ENCODE measurements at regions not wholly inside any gene's neighbourhood (a gene's known extent, or its start where the extent isn't known, plus 50 kb on each side); places are given as distances from the start of the nearest gene placed in this dataset.

DNA sequence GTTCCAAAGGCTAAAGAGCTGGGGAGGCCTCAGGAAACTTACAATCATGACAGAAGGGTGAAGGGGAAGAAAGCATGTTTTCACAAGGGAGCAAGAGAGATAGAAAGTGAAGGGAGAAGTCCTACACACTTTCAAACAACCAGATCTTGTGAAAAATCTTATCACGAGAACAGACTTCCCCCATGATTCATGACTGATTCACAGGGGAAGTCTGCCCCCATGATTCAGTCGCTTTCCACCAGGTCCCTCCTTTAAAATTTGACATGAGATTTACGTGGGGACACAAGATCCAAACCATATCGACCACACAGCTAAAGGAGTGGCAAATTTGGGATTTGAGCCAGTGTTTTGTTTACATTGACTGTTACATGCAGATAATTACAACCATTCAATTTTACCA is 971.1 kb upstream of the HS3ST1 start:
- TF ChIP-seq, protein P1, sequence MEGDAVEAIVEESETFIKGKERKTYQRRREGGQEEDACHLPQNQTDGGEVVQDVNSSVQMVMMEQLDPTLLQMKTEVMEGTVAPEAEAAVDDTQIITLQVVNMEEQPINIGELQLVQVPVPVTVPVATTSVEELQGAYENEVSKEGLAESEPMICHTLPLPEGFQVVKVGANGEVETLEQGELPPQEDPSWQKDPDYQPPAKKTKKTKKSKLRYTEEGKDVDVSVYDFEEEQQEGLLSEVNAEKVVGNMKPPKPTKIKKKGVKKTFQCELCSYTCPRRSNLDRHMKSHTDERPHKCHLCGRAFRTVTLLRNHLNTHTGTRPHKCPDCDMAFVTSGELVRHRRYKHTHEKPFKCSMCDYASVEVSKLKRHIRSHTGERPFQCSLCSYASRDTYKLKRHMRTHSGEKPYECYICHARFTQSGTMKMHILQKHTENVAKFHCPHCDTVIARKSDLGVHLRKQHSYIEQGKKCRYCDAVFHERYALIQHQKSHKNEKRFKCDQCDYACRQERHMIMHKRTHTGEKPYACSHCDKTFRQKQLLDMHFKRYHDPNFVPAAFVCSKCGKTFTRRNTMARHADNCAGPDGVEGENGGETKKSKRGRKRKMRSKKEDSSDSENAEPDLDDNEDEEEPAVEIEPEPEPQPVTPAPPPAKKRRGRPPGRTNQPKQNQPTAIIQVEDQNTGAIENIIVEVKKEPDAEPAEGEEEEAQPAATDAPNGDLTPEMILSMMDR (IDR thresholded peaks at IDR 0.05 in 2 of 3, conservative IDR thresholded peaks at IDR 0.05 in 1 of 3; ENCODE audit: insufficient read depth in 2 of 3, low read depth in 1 of 3, low read length in 3 of 3) = no peak
- TF ChIP-seq, protein P2, sequence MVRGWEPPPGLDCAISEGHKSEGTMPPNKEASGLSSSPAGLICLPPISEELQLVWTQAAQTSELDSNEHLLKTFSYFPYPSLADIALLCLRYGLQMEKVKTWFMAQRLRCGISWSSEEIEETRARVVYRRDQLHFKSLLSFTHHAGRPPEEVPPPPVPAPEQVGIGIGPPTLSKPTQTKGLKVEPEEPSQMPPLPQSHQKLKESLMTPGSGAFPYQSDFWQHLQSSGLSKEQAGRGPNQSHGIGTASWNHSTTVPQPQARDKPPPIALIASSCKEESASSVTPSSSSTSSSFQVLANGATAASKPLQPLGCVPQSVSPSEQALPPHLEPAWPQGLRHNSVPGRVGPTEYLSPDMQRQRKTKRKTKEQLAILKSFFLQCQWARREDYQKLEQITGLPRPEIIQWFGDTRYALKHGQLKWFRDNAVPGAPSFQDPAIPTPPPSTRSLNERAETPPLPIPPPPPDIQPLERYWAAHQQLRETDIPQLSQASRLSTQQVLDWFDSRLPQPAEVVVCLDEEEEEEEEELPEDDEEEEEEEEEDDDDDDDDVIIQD (CRISPR knock-in tag; IDR thresholded peaks at IDR 0.05) = no peak
- no peak for TF ChIP-seq TAF1 (IDR thresholded peaks at IDR 0.05; ENCODE audit: control insufficient read depth, extremely low read depth, insufficient read depth, low read length, severe bottlenecking)
- TF ChIP-seq CREB1 (IDR thresholded peaks at IDR 0.05) = no peak
- no peak for TF ChIP-seq CREB1 (CRISPR knock-in tag; IDR thresholded peaks at IDR 0.05)
- TF ChIP-seq, protein P3, sequence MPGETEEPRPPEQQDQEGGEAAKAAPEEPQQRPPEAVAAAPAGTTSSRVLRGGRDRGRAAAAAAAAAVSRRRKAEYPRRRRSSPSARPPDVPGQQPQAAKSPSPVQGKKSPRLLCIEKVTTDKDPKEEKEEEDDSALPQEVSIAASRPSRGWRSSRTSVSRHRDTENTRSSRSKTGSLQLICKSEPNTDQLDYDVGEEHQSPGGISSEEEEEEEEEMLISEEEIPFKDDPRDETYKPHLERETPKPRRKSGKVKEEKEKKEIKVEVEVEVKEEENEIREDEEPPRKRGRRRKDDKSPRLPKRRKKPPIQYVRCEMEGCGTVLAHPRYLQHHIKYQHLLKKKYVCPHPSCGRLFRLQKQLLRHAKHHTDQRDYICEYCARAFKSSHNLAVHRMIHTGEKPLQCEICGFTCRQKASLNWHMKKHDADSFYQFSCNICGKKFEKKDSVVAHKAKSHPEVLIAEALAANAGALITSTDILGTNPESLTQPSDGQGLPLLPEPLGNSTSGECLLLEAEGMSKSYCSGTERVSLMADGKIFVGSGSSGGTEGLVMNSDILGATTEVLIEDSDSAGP (CRISPR knock-in tag; IDR thresholded peaks at IDR 0.05) = no peak
- TF ChIP-seq ZEB2 (IDR thresholded peaks at IDR 0.05) = no peak
- no peak for TF ChIP-seq EHMT2 (IDR thresholded peaks at IDR 0.05)
- TF ChIP-seq POLR2A (conservative IDR thresholded peaks at IDR 0.05) = no peak

Data from K562 (cell line).